ENCODE measurements at regions not wholly inside any gene's neighbourhood (a gene's known extent, or its start where the extent isn't known, plus 50 kb on each side); places are given as distances from the start of the nearest gene placed in this dataset.

- Histone ChIP-seq H3K27ac (no peak overlapping the region), H3K36me3 (no peaks in the 10 kb centered on the region), H3K4me1 (ENCODE audit: control insufficient read depth in 1 of 2, insufficient read depth in 1 of 2, low read depth in 1 of 2, low read length in 1 of 2) (no peaks in the 10 kb centered on the region), H3K4me3 (ENCODE audit: low read depth in 1 of 2, low read length in 1 of 2) (no peak overlapping the region), H3K9me3 (no peaks in the 10 kb centered on the region), H3K27me3 (peaks cover 16% of the 10 kb centered on the region)
- no peak for TF ChIP-seq CTCF (IDR thresholded peaks at IDR 0.05)
Measured at GRCh38 chr2:237201461-237202287, 116.0 kb downstream of the COPS8 start.

GRCh38 chr2:237202288-237203030, 116.8 kb downstream of the COPS8 start:
- Histone ChIP-seq H3K27ac (no peak overlapping the region), H3K9me3 (no peaks in the 10 kb centered on the region), H3K36me3 (no peaks in the 10 kb centered on the region), H3K4me1 (ENCODE audit: control insufficient read depth in 1 of 2, insufficient read depth in 1 of 2, low read depth in 1 of 2, low read length in 1 of 2) (no peaks in the 10 kb centered on the region), H3K27me3 (peaks cover 8% of the 10 kb centered on the region), H3K4me3 (ENCODE audit: low read depth in 1 of 2, low read length in 1 of 2) (no peak overlapping the region)
- no peak for TF ChIP-seq CTCF (IDR thresholded peaks at IDR 0.05)

- Histone ChIP-seq H3K27ac (no peak overlapping the region), H3K36me3 (no peaks in the 10 kb centered on the region), H3K9me3 (no peaks in the 10 kb centered on the region), H3K4me1 (ENCODE audit: control insufficient read depth in 1 of 2, insufficient read depth in 1 of 2, low read depth in 1 of 2, low read length in 1 of 2) (no peaks in the 10 kb centered on the region), H3K27me3 (no peaks in the 10 kb centered on the region), H3K4me3 (ENCODE audit: low read depth in 1 of 2, low read length in 1 of 2) (no peak overlapping the region)
- no peak for TF ChIP-seq CTCF (IDR thresholded peaks at IDR 0.05)
Measured at GRCh38 chr2:237205043-237205541, 119.4 kb downstream of the COPS8 start.

DNA sequence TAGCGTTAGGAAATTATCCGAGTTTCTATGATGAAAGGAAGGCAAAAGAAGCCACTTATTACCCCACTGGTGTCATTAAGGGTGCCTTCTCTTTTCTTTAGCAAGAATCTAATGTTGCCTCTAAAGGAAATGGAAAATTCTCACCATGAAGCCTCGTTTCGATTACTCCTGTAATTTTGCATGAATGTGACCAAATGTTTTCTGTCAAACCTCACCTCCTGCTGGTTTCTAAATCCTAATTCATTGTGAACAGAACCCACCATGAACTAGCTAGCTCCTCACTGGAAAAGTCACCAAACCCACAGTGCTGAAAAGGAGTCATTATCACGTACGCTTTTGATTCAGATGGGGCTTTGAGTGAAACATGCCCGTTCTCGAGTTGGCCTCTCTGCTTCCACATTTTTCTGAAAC, 119.9 kb downstream of the COPS8 start:
- Histone ChIP-seq H3K4me1 (ENCODE audit: control insufficient read depth in 1 of 2, insufficient read depth in 1 of 2, low read depth in 1 of 2, low read length in 1 of 2) (no peaks in the 10 kb centered on the region), H3K27ac (no peak overlapping the region), H3K9me3 (no peaks in the 10 kb centered on the region), H3K36me3 (no peaks in the 10 kb centered on the region), H3K27me3 (no peaks in the 10 kb centered on the region), H3K4me3 (ENCODE audit: low read depth in 1 of 2, low read length in 1 of 2) (no peak overlapping the region)
- TF ChIP-seq CTCF (IDR thresholded peaks at IDR 0.05), result no peak

DNA sequence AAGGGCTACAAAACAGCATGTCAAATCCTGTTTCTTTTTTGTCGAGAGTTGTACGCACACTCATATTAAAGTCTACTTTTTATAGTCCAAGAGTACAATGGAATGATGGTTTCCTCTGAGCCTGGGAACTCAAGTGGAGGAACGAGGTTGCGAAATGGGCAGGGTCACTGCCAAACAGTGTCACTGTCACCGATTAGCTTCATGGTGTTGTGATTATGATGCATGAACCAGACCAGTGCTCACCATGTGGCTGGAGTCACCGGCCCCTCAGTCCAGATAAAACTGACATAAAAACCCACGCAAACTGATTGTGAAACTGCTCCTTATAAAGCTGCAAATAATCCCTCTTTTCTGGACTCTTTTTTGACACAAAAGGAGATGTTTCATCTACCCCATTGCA, 122.0 kb downstream of the COPS8 start:
- Histone ChIP-seq H3K9me3 (no peaks in the 10 kb centered on the region), H3K36me3 (no peaks in the 10 kb centered on the region), H3K27ac (no peak overlapping the region), H3K27me3 (no peaks in the 10 kb centered on the region), H3K4me1 (ENCODE audit: control insufficient read depth in 1 of 2, insufficient read depth in 1 of 2, low read depth in 1 of 2, low read length in 1 of 2) (no peaks in the 10 kb centered on the region), H3K4me3 (ENCODE audit: low read depth in 1 of 2, low read length in 1 of 2) (no peak overlapping the region)
- no peak for TF ChIP-seq CTCF (IDR thresholded peaks at IDR 0.05)
